VCaP (cell line): ENCODE measurements at regions not wholly inside any gene's neighbourhood (a gene's known extent, or its start where the extent isn't known, plus 50 kb on each side); places are given as distances from the start of the nearest gene placed in this dataset.

Experiments used
- H3K27ac ChIP-seq: fragments of 450-650 bp; 2 replicates; pipeline ENCODE4 v1.5.1; 2017
- TF ChIP-seq, protein P1 (sequence below): fragments of 450-650 bp; conservative IDR thresholded peaks from 2 replicates; pipeline ENCODE4 v1.5.1; 2017; ENCODE audit warnings: mild to moderate bottlenecking, moderate library complexity

- TF ChIP-seq, protein P1, sequence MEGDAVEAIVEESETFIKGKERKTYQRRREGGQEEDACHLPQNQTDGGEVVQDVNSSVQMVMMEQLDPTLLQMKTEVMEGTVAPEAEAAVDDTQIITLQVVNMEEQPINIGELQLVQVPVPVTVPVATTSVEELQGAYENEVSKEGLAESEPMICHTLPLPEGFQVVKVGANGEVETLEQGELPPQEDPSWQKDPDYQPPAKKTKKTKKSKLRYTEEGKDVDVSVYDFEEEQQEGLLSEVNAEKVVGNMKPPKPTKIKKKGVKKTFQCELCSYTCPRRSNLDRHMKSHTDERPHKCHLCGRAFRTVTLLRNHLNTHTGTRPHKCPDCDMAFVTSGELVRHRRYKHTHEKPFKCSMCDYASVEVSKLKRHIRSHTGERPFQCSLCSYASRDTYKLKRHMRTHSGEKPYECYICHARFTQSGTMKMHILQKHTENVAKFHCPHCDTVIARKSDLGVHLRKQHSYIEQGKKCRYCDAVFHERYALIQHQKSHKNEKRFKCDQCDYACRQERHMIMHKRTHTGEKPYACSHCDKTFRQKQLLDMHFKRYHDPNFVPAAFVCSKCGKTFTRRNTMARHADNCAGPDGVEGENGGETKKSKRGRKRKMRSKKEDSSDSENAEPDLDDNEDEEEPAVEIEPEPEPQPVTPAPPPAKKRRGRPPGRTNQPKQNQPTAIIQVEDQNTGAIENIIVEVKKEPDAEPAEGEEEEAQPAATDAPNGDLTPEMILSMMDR, result no peak
- no peak overlapping the region for H3K27ac ChIP-seq
Measured at GRCh38 chr10:110411047-110411410, 86.7 kb upstream of the DUSP5 start.

DNA sequence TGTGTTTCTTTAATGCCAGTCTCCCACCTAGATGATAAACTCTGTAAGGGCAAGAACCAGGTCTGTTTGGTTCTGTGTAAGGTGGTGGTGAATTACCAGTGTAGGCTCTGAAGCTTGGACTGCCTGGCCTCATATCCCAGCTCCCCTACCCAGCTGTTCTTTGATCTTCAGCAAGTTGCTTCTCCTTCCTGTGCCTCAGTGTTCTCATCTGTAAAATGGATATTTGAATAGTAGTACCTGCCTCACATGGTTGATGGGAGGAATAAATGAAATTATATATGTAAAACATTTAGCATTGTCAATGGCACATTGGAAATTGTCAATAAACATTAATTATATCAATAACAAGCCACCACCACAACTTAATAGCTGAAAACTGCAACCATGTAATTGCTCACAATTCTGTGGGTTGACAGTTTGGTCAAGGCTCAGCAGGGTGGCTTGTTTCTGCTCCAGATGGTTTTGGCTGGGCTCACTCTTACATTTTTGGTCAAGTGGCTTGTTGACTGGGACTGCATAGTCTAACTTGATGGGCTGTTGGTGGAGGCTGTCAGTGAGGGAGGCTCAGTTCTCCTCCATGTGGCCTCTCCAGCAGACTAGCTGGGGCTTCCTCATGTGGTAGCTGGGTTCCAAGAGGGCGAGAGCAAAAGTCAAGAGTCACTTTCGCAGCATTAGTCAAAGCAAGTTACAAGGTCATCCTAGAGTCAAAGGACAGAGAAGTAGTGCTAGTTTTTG lies 84.5 kb upstream of the DUSP5 start:
- TF ChIP-seq, protein P1, result no peak
- H3K27ac ChIP-seq, result no peak overlapping the region

DNA sequence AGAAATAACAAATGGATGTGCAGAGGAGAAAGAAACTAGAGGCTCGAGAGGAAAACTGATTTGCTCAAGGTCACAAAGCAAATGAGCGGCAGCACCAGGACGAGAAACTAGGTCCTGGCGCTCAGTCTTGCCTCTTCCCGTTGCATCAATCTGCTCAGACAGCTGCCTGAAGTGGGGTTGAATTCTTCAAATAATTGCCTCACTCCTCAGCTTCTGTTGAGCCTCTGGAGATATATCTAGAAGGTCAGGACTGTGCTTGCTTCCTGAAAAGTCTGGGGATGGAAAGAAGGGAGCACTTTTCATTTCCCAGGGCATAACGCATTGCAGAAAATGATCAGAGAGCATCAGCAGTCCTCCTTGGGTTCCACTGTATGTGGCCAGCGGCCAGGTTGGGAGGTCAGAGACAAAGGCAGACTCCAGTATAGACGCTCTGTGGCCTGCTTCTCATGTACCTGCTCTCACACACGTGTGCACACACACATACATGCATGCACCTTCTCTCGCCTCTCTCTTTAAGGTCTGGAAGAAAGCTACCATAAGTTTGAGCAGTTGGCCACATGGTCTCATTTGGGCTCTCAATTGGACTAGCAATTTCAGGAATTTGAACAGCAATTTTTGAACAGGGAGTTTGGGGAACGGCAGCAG lies 83.7 kb upstream of the DUSP5 start:
- no peak overlapping the region for H3K27ac ChIP-seq
- TF ChIP-seq, protein P1, result no peak

- H3K27ac ChIP-seq, result no peak overlapping the region
- TF ChIP-seq, protein P1, result no peak
Measured at GRCh38 chr10:110414548-110415309, 83.0 kb upstream of the DUSP5 start.

DNA sequence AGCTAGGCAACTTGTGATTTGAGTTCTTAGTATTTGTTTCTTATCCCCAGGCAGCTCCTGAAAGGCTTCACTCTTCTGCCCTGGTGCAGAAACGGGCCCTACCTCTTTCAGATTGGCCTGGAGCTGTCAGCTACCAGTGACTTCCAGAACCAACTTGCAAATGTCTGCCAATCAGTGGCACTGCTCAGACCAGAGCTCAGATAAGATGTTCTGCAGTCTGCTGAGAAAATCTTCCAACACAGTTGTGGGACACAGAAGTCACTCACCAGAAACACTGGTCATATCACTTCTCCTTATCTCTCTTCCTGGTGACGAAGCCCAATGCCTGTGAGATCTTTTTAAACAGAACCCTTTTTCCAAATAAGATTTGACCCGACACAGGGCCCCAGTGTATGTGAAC lies 81.9 kb upstream of the DUSP5 start:
- peak overlapping the region; percentile 62; the same call in 1 of the 2 replicates for H3K27ac ChIP-seq
- TF ChIP-seq, protein P1, result no peak

GRCh38 chr10:110416776-110417711 lies 80.7 kb upstream of the DUSP5 start:
- H3K27ac ChIP-seq, result peak overlapping the region; percentile 62; the same call in 1 of the 2 replicates
- TF ChIP-seq, protein P1, result no peak
